Retinal pigment epithelial cell (primary cell): ENCODE measurements at regions not wholly inside any gene's neighbourhood (a gene's known extent, or its start where the extent isn't known, plus 50 kb on each side); places are given as distances from the start of the nearest gene placed in this dataset.

ENCODE experiments used
- DNase-seq: peaks from one replicate; pipeline ENCODE4 v3.0.0-alpha.2; 2010; ENCODE audit warnings: low read depth
- H3K4me3 ChIP-seq: 2 replicates; pipeline ENCODE4 v1.5.1; 2011; ENCODE audit warnings: mild to moderate bottlenecking, low read length, control low read depth, moderate library complexity
- TF ChIP-seq, protein P1 (sequence below): conservative IDR thresholded peaks from 2 replicates; pipeline ENCODE4 v1.5.1; 2011; ENCODE audit warnings: low read depth, low read length, control low read depth, inconsistent platforms

DNA sequence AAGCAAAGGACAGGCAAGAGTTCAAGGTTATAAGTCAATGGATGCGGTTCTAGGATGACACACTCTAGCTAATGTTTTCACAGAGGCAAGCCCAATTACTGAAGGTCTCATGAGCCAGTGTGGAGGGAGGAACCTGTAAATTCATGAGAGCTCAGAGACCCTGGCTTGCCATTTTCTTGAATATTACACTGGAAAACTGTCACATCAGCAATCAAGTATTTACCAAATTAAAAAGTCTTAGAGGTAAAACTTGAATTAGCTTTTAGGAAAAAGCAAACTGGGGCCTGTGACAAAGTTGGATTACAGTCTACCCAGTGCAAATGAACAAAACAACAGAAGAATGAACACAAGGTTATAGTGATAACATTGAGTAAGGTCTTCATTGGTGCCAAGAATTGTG lies 636.9 kb upstream of the TLE4 start:
- no peak for DNase-seq
- no peak overlapping the region for H3K4me3 ChIP-seq
- TF ChIP-seq, protein P1, sequence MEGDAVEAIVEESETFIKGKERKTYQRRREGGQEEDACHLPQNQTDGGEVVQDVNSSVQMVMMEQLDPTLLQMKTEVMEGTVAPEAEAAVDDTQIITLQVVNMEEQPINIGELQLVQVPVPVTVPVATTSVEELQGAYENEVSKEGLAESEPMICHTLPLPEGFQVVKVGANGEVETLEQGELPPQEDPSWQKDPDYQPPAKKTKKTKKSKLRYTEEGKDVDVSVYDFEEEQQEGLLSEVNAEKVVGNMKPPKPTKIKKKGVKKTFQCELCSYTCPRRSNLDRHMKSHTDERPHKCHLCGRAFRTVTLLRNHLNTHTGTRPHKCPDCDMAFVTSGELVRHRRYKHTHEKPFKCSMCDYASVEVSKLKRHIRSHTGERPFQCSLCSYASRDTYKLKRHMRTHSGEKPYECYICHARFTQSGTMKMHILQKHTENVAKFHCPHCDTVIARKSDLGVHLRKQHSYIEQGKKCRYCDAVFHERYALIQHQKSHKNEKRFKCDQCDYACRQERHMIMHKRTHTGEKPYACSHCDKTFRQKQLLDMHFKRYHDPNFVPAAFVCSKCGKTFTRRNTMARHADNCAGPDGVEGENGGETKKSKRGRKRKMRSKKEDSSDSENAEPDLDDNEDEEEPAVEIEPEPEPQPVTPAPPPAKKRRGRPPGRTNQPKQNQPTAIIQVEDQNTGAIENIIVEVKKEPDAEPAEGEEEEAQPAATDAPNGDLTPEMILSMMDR = no peak

DNA sequence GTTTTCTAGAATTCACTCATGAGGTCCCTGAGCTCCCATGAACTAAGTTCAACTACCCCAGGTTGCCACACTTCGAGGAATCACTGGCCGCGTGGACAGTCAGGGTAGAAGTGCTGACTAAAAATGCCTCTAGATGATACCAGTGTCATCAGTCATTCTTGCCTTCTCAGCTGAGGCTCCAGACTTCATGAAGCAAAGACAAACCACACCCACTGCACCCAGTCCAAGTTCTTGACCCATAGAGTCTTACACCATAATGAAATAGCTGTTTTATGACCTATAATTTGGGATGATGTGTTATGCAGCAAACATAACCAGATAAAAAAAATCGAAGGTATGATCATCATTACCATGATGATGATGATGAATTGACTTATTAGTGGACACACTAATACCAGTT lies 632.9 kb upstream of the TLE4 start:
- TF ChIP-seq, protein P1 = no peak
- no peak overlapping the region for H3K4me3 ChIP-seq
- no peak for DNase-seq

DNA sequence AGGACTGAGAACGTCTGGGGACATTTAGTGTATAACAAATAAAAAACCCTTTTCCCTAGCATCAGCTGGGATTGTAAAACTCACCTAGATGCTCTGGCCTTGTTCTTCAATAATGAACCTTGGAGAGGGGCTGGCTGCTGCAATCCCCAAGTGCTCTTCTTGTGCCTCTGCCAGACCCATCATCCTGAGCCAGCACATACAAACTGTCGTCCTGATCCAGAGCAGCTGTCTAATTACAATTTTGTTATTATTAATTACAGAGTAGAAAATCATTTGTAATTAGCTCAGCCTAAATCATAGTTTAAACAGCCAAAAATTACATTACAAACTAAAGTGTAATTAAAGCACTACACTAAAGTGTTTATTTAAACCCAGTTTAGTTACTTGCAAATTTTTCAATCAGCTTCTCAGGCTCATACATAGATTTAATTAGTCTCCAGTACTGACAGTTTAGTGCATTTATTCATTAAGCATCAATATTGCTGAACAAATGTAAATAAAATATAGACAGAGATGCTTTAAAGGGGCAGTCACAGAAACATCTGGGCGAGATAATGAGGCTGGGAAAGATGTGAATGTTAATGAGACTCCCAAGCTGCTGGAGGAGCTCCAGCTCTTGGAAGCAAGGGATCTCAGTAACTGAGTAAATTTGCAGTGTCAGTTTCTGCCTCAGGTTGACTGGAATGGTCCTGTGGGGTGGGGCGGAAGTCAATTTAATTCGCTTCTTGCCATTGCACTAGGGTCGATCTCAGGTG lies 632.3 kb upstream of the TLE4 start:
- TF ChIP-seq, protein P1 = no peak
- no peak overlapping the region for H3K4me3 ChIP-seq
- DNase-seq = no peak

DNA sequence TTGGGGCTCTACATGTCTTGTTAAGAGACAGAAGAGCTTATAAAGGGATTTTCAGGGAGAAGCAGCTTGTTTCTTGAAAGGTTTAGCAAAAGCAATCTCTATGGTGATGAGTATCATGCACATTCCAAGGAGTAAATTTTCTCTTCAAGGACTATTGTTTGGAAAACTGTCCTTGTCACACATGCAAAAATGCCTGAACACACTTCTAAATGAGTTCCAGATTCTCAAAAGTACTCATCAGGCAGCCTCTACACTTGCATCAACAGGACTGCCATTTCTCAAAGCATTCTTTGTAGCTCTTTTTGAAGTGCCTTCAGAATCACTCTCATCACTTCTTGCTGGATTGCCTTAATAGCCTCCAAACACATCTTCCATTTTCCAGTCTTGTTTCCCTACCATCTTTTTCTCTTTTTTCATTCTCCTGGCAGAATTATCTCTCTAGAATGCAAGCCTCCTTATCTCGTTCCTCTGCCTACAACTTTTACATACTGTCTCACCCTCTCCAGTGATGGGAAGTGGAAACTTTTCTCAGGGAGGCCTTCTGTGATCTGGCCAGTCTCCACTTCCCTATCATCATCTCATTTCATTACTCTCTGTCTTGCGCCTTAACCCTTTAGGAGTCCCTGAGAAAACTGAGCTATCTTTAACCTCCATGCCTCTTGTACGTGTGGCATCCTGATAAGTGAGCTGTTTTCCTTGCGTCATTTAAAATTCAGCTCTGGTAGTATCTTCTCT lies 631.5 kb upstream of the TLE4 start:
- H3K4me3 ChIP-seq = no peak overlapping the region
- TF ChIP-seq, protein P1 = no peak
- DNase-seq = no peak

DNA sequence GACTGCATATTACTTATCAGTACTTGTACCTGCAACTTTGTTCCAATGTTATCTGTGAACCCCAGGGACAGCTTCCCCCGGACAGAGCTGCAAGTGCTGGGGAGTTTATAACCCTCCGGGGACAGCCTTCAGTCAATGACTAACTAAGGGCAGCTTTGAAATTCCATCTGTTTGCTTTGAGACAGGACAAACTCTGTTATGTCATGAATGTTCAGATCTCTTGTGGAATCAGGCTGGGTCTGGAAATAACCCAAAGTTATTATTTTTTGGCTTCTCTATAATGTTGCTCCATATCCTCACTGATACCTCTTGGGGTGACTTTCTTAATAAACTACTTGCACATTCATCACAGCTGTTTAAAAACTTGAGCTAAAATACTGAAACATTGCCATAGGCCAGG lies 617.5 kb upstream of the TLE4 start:
- TF ChIP-seq, protein P1 = no peak
- H3K4me3 ChIP-seq = no peak overlapping the region
- no peak for DNase-seq

DNA sequence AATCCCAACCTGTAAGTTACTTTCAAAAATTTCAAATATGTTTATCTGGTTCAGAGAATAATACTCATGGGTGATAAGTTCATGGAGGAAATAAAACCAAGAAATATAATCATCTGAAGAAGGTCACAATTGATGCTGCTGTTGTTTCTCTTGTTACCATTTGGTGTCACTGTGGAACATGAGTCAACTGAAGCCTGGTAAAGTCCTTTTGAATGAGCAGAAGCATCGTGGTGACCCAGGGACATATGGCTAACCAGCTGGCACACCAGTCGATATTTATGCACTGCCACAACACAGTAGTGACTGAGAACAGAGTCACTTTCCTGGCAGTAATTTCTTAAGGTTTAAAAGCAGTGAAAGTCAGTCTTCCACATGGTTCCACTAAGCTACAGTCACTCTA lies 612.9 kb upstream of the TLE4 start:
- DNase-seq = no peak
- TF ChIP-seq, protein P1 = peak; percentile 5
- H3K4me3 ChIP-seq = no peak overlapping the region

DNA sequence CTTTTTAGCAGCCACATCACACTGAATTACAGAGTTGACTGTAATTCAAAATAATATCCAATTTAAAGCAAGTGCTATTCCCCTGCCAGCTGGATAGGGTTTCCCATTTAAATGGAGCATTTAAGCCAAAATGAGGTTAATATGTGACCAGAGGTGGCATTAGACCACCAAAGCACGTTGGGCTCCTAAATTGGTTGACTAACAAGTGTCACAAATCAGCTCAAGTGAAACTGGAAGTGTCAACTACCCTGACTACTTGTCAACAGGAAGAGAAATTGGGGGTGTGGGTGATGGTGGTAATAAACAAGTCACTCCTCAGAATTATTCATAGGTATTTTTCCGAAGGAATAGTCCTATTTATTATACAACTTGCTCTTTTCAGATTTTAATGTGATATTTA lies 609.6 kb upstream of the TLE4 start:
- DNase-seq = no peak
- H3K4me3 ChIP-seq = no peak overlapping the region
- TF ChIP-seq, protein P1 = no peak
